HEK293T (cell line): ENCODE measurements at regions not wholly inside any gene's neighbourhood (a gene's known extent, or its start where the extent isn't known, plus 50 kb on each side); places are given as distances from the start of the nearest gene placed in this dataset.

Experiments
- ARNT ChIP-seq: fragments of 450-650 bp; IDR thresholded peaks from 2 replicates; pipeline ENCODE4 v1.6.1; 2017; ENCODE audit warnings: mild to moderate bottlenecking
- BHLHE40 ChIP-seq: fragments of 450-650 bp; IDR thresholded peaks from 2 replicates; pipeline ENCODE4 v1.6.1; 2016; ENCODE audit warnings: mild to moderate bottlenecking, moderate library complexity, borderline replicate concordance
- ELF4 ChIP-seq: fragments of 450-650 bp; IDR thresholded peaks from 2 replicates; pipeline ENCODE4 v1.6.1; 2017; ENCODE audit warnings: antibody characterized with exemption
- FOXM1 ChIP-seq: fragments of 450-650 bp; IDR thresholded peaks from 2 replicates; pipeline ENCODE4 v1.6.1; 2017; ENCODE audit warnings: mild to moderate bottlenecking, borderline replicate concordance
- L3MBTL2 ChIP-seq: fragments of 450-650 bp; conservative IDR thresholded peaks from 2 replicates; pipeline ENCODE4 v1.6.1; 2016; ENCODE audit warnings: mild to moderate bottlenecking
- NFRKB ChIP-seq: fragments of 450-650 bp; IDR thresholded peaks from 2 replicates; pipeline ENCODE4 v1.6.1; 2016; ENCODE audit warnings: mild to moderate bottlenecking, moderate library complexity
- SP1 ChIP-seq: fragments of 450-650 bp; IDR thresholded peaks from 2 replicates; pipeline ENCODE4 v1.6.1; 2017
- SUZ12 ChIP-seq: fragments of 450-650 bp; IDR thresholded peaks from 2 replicates; pipeline ENCODE4 v1.6.1; 2016; ENCODE audit warnings: mild to moderate bottlenecking
- TARDBP ChIP-seq: fragments of 450-650 bp; IDR thresholded peaks from 2 replicates; pipeline ENCODE4 v1.6.1; 2016
- ZNF384 ChIP-seq: fragments of 450-650 bp; IDR thresholded peaks from 2 replicates; pipeline ENCODE4 v1.6.1; 2016
- TF ChIP-seq, protein P1 (sequence below): fragments of 450-650 bp; IDR thresholded peaks from 2 replicates; pipeline ENCODE4 v1.6.1; 2016

DNA sequence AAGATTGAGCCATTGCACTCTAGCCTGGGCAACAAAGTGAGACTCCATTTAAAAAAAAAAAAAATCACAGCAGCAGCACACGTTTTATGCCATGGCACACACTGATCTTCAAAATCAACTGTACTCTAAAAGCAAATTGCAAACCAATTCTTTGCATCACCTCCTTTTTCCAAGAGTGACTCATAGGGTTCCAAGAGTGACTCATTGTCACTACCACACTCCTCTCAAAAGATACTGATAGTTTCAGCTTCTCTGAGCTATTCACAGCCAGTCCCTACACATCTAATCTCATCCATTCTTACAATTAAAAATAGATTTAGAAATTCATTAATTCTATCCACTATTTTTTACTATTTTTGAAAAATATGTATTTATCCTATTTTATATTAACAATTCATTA lies 1494.9 kb upstream of the AGA start:
- TF ChIP-seq, protein P1, sequence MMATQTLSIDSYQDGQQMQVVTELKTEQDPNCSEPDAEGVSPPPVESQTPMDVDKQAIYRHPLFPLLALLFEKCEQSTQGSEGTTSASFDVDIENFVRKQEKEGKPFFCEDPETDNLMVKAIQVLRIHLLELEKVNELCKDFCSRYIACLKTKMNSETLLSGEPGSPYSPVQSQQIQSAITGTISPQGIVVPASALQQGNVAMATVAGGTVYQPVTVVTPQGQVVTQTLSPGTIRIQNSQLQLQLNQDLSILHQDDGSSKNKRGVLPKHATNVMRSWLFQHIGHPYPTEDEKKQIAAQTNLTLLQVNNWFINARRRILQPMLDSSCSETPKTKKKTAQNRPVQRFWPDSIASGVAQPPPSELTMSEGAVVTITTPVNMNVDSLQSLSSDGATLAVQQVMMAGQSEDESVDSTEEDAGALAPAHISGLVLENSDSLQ = no peak
- no peak for TF ChIP-seq SP1
- no peak for TF ChIP-seq FOXM1
- no peak for TF ChIP-seq SUZ12
- TF ChIP-seq ARNT = no peak
- no peak for TF ChIP-seq NFRKB
- no peak for TF ChIP-seq BHLHE40
- no peak for TF ChIP-seq TARDBP
- TF ChIP-seq ZNF384 = no peak
- TF ChIP-seq ELF4 = no peak
- no peak for TF ChIP-seq L3MBTL2
